Body of pancreas (tissue), 4 donors: ENCODE measurements at regions not wholly inside any gene's neighbourhood (a gene's known extent, or its start where the extent isn't known, plus 50 kb on each side); places are given as distances from the start of the nearest gene placed in this dataset.
"Not testable (repeated sequence)": the region's sequence is repeated elsewhere in the genome, so short reads cannot be mapped to it uniquely, and the experiment has no call there.

Experiments
- ATAC-seq: fragments of 150-250 bp; one replicate; pipeline ENCODE4 v1.9.1; 2016
- DNase-seq, 4 donors: peaks; one replicate each; pipeline ENCODE4 v3.0.0-alpha.2; 2019
- H3K27ac ChIP-seq, 4 donors: fragments of 200-600 bp; sonication (generic); 1 replicate in 3 of 4; 2 replicates in 1 of 4; pipeline versions ENCODE4 v1.5.1 to v1.6.1; 2016 to 2019; ENCODE audit warnings: mild to moderate bottlenecking in 1 of 4, mixed read lengths in 1 of 4, moderate library complexity in 1 of 4
- H3K27me3 ChIP-seq, 2 donors: fragments of 200-600 bp; sonication (generic); one replicate each; pipeline ENCODE4 v1.6.0; 2016; ENCODE audit warnings: mild to moderate bottlenecking in 1 of 2
- H3K36me3 ChIP-seq, 2 donors: fragments of 200-600 bp; sonication (generic); replicated peaks in 1 of 2; 2 replicates each; pipeline ENCODE4 v1.5.1; 2016; ENCODE audit warnings: low read depth in 2 of 2; ENCODE audit not compliant: insufficient read depth in 1 of 2
- H3K4me1 ChIP-seq: fragments of 200-600 bp; sonication (generic); one replicate; pipeline ENCODE4 v1.6.0; 2016
- H3K4me3 ChIP-seq, 2 donors: fragments of 200-600 bp; sonication (generic); 1 replicate in 1 of 2; 2 replicates in 1 of 2; pipeline ENCODE4 v1.5.1; 2016 to 2019
- H3K9me3 ChIP-seq, 3 donors: fragments of 200-600 bp; sonication (generic); 1 replicate in 2 of 3; 2 replicates in 1 of 3; pipeline ENCODE4 v1.5.1; 2016
- POLR2A ChIP-seq, 3 donors: fragments of 450-650 bp; IDR thresholded peaks; one replicate each; pipeline ENCODE4 v1.6.1; 2016; ENCODE audit warnings: antibody characterized with exemption in 3 of 3, mild to moderate bottlenecking in 2 of 3
- WGBS, 2 donors: methylation state at CpG; one replicate each; pipeline ENCODE4 v1.1.5; 2017; 5-methylcytosine and 5-hydroxymethylcytosine counted together
- intact Hi-C: fragments of 100-400 bp; cut with DNase I; formaldehyde crosslinking; loops from one replicate; pipeline ENCODE4 v1.15.1; 2023
- TF ChIP-seq, protein P1 (sequence below), 7 experiments: fragments of 450-650 bp in 4 of 7; fragments of 200-600 bp in 3 of 7; sonication (generic) in 3 of 7; IDR thresholded peaks; one replicate each; pipeline ENCODE4 v1.5.1; 2016 to 2019; ENCODE audit warnings: antibody characterized with exemption in 7 of 7

GRCh38 chr6:100300221-100300736 lies 164.4 kb downstream of the SIM1 start:
- WGBS, 2 donors: 37 to 78% methylated on average over 3 of the region's 3 CpGs
- Histone ChIP-seq H3K27me3 (no peaks in the 10 kb centered on the region), H3K4me1 (no peaks in the 10 kb centered on the region), H3K4me3 (no peak overlapping the region), H3K27ac (no peak overlapping the region), H3K36me3 (no peaks in the 10 kb centered on the region), H3K9me3 (no peaks in the 10 kb centered on the region)
- TF ChIP-seq, protein P1, sequence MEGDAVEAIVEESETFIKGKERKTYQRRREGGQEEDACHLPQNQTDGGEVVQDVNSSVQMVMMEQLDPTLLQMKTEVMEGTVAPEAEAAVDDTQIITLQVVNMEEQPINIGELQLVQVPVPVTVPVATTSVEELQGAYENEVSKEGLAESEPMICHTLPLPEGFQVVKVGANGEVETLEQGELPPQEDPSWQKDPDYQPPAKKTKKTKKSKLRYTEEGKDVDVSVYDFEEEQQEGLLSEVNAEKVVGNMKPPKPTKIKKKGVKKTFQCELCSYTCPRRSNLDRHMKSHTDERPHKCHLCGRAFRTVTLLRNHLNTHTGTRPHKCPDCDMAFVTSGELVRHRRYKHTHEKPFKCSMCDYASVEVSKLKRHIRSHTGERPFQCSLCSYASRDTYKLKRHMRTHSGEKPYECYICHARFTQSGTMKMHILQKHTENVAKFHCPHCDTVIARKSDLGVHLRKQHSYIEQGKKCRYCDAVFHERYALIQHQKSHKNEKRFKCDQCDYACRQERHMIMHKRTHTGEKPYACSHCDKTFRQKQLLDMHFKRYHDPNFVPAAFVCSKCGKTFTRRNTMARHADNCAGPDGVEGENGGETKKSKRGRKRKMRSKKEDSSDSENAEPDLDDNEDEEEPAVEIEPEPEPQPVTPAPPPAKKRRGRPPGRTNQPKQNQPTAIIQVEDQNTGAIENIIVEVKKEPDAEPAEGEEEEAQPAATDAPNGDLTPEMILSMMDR (IDR thresholded peaks at IDR 0.05): no peak
- TF ChIP-seq POLR2A (IDR thresholded peaks at IDR 0.05): no peak
- intact Hi-C loops: no loop called here
- ATAC-seq (no peak), DNase-seq (no peak)

- no peak for TF ChIP-seq POLR2A (IDR thresholded peaks at IDR 0.05)
- TF ChIP-seq, protein P1 (IDR thresholded peaks at IDR 0.05): no peak
- 61 to 67% methylated on average over 3 of the region's 3 CpGs for WGBS, 2 donors
- Histone ChIP-seq H3K4me3 (no peak overlapping the region), H3K9me3 (no peaks in the 10 kb centered on the region), H3K27ac (no peak overlapping the region), H3K27me3 (no peaks in the 10 kb centered on the region), H3K36me3 (no peaks in the 10 kb centered on the region), H3K4me1 (no peaks in the 10 kb centered on the region)
- DNase-seq: no peak
- no peak for ATAC-seq
- intact Hi-C loops: no loop called here
These were observed 167.7 kb downstream of the SIM1 start for GRCh38 chr6:100296810-100297544.

GRCh38 chr6:100295172-100295571 lies 169.5 kb downstream of the SIM1 start:
- H3K4me1 ChIP-seq, H3K4me3 ChIP-seq, ATAC-seq, H3K9me3 ChIP-seq, H3K27ac ChIP-seq, intact Hi-C loops, H3K27me3 ChIP-seq, H3K36me3 ChIP-seq, DNase-seq: not testable (repeated sequence)
- 92 to 97% methylated on average over 4 of the region's 4 CpGs for WGBS, 2 donors

GRCh38 chr6:100289285-100289684 lies 175.4 kb downstream of the SIM1 start:
- ATAC-seq (no peak), DNase-seq (no peak)
- Histone ChIP-seq H3K27ac (no peak overlapping the region), H3K36me3 (no peaks in the 10 kb centered on the region), H3K4me3 (no peak overlapping the region), H3K4me1 (no peaks in the 10 kb centered on the region), H3K9me3 (no peaks in the 10 kb centered on the region), H3K27me3 (no peaks in the 10 kb centered on the region)
- intact Hi-C loops: no loop called here
- WGBS, 2 donors: 74 to 80% methylated on average over 2 of the region's 2 CpGs
- TF ChIP-seq, protein P1 (IDR thresholded peaks at IDR 0.05): no peak
- no peak for TF ChIP-seq POLR2A (IDR thresholded peaks at IDR 0.05)

DNA sequence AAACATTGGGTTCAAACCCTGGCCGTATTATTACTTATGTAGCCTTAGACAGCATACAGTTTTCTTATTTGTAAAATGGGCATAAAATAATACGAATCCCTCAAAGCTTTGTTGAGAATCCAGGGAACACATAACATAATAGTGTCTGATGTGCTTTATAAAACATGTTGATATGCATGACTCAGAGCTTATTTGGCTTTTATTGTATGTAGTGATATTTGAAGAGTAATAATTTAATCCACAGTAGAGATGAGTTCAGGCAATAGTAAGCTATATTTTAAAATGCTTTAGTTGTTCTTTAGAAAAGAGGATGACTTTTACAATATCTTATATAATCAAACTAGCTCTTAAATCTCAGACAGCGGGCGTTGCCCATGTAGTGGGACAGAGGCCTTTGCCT lies 176.4 kb downstream of the SIM1 start:
- no peaks in the 10 kb centered on the region for H3K27me3 ChIP-seq
- no peaks in the 10 kb centered on the region for H3K36me3 ChIP-seq
- intact Hi-C loops: no loop called here
- no peak for ATAC-seq
- 86 to 87% methylated on average over 4 of the region's 4 CpGs for WGBS, 2 donors
- no peak for TF ChIP-seq POLR2A (IDR thresholded peaks at IDR 0.05)
- TF ChIP-seq, protein P1 (IDR thresholded peaks at IDR 0.05): no peak
- H3K9me3 ChIP-seq: no peaks in the 10 kb centered on the region
- no peaks in the 10 kb centered on the region for H3K4me1 ChIP-seq
- no peak for DNase-seq
- H3K27ac ChIP-seq: no peak overlapping the region
- H3K4me3 ChIP-seq: no peak overlapping the region
